ENCODE measurements at regions not wholly inside any gene's neighbourhood (a gene's known extent, or its start where the extent isn't known, plus 50 kb on each side); places are given as distances from the start of the nearest gene placed in this dataset.

DNA sequence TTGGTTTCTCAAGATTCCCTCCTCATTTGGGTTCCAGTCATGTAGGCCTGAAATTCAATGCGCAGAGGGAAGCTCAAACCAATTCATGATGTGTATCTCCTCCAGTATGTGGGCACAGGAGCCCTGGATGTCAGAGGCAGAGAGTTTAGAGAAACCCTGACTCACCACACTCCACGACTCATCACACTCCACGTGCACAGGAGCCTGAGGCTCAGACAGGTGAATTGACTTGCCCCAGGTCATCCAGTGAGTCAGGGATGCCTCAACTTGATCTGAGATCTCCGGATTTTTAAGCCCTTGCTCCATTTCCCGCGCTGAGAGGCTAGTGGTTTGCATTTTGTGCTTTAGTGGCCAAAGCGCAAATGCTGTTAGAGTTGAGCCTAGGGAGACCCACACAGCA, 183.9 kb downstream of the HAPSTR1 start:
- Histone ChIP-seq H3K4me3 (replicated peaks; ENCODE audit: insufficient read depth, low read length) (no peak overlapping the region), H3K27me3 (ENCODE audit: insufficient read depth, poor library complexity, severe bottlenecking) (no peaks in the 10 kb centered on the region), H3K27ac (replicated peaks) (no peak overlapping the region)
- TF ChIP-seq, protein P1, sequence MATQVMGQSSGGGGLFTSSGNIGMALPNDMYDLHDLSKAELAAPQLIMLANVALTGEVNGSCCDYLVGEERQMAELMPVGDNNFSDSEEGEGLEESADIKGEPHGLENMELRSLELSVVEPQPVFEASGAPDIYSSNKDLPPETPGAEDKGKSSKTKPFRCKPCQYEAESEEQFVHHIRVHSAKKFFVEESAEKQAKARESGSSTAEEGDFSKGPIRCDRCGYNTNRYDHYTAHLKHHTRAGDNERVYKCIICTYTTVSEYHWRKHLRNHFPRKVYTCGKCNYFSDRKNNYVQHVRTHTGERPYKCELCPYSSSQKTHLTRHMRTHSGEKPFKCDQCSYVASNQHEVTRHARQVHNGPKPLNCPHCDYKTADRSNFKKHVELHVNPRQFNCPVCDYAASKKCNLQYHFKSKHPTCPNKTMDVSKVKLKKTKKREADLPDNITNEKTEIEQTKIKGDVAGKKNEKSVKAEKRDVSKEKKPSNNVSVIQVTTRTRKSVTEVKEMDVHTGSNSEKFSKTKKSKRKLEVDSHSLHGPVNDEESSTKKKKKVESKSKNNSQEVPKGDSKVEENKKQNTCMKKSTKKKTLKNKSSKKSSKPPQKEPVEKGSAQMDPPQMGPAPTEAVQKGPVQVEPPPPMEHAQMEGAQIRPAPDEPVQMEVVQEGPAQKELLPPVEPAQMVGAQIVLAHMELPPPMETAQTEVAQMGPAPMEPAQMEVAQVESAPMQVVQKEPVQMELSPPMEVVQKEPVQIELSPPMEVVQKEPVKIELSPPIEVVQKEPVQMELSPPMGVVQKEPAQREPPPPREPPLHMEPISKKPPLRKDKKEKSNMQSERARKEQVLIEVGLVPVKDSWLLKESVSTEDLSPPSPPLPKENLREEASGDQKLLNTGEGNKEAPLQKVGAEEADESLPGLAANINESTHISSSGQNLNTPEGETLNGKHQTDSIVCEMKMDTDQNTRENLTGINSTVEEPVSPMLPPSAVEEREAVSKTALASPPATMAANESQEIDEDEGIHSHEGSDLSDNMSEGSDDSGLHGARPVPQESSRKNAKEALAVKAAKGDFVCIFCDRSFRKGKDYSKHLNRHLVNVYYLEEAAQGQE (IDR thresholded peaks at IDR 0.05; ENCODE audit: insufficient replicate concordance, low read depth): no peak
- no peak for TF ChIP-seq POLR2AphosphoS5 (IDR thresholded peaks at IDR 0.05; ENCODE audit: low read depth)
- no peak for TF ChIP-seq GABPA (IDR thresholded peaks at IDR 0.05; ENCODE audit: low read depth)
- TF ChIP-seq SPI1 (IDR thresholded peaks at IDR 0.05; ENCODE audit: borderline replicate concordance, low read depth): no peak
- TF ChIP-seq, protein P2, sequence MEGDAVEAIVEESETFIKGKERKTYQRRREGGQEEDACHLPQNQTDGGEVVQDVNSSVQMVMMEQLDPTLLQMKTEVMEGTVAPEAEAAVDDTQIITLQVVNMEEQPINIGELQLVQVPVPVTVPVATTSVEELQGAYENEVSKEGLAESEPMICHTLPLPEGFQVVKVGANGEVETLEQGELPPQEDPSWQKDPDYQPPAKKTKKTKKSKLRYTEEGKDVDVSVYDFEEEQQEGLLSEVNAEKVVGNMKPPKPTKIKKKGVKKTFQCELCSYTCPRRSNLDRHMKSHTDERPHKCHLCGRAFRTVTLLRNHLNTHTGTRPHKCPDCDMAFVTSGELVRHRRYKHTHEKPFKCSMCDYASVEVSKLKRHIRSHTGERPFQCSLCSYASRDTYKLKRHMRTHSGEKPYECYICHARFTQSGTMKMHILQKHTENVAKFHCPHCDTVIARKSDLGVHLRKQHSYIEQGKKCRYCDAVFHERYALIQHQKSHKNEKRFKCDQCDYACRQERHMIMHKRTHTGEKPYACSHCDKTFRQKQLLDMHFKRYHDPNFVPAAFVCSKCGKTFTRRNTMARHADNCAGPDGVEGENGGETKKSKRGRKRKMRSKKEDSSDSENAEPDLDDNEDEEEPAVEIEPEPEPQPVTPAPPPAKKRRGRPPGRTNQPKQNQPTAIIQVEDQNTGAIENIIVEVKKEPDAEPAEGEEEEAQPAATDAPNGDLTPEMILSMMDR (IDR thresholded peaks at IDR 0.05; ENCODE audit: insufficient read depth, low read length): no peak
- DNase-seq (ENCODE audit: low read depth in 1 of 2, low spot score in 1 of 2): no peak

DNA sequence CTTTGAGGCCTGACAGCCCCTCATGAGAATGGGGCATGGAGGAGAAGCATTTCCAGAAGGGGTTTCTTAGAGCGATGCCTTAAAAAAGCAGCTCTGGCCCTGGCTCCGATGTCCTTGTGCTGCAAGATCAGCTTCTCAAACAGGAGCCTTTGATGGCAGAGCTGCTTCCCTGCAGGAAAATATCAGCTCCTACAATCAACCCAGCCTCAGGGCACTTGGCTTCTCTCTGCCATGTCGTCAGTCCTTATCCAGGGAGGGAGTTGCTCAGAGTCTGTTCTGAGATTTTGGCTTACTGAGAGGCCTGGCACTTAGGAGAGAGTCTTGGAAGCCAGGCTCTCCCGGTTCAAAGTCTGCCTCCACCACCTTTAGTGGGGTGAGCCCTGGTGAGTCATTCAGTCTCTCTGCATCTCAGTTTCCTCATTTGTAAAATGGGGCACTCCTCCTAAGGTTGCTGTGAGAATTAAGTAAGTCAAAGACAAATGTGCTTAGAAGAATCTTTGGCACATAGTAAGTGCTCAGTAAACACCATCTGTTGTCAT, 184.4 kb downstream of the HAPSTR1 start:
- H3K27me3 ChIP-seq (ENCODE audit: insufficient read depth, poor library complexity, severe bottlenecking): no peaks in the 10 kb centered on the region
- no peak overlapping the region for H3K27ac ChIP-seq (replicated peaks)
- no peak for TF ChIP-seq GABPA (IDR thresholded peaks at IDR 0.05; ENCODE audit: low read depth)
- no peak for DNase-seq (ENCODE audit: low read depth in 1 of 2, low spot score in 1 of 2)
- no peak overlapping the region for H3K4me3 ChIP-seq (replicated peaks; ENCODE audit: insufficient read depth, low read length)

DNA sequence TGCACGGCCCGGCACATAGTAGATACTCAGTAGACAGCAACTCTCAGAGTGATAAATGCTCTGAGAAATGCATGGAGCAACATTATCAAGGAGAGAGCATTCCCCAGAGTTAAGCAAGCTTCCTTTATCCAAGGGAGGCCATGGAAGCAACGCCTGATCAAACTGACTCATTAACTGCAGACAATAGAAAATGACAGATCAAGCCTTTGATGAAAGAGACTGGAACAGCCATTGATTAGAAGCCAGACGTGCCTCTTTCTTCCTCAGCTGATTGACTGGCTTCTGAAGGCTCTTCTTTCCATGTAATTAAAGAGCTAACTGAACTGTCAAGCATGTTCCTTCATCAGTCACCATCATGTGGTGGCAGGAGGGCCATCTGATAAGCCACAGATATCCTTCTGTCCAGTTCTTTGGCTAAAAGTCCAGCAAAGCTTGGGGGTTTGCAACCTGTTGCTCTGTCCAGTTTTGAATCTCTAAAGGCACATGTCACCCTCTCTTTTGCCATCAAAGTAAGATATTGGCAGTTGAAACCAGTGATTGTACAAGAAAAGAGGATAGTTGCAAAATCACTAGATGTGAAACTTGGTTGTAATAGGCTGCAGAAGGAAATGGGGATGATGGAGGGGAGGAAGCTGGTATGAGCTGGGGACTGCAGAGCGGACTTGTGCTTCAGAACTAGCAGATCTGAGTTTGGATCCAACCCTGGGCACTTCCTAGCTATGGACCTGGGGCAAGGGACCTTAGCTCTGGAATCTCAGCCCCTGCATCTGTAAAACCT, 188.0 kb downstream of the HAPSTR1 start:
- DNase-seq (ENCODE audit: low read depth in 1 of 2, low spot score in 1 of 2): peak; percentile 56 to 74
- H3K27me3 ChIP-seq (ENCODE audit: insufficient read depth, poor library complexity, severe bottlenecking): no peaks in the 10 kb centered on the region
- no peak overlapping the region for H3K4me3 ChIP-seq (replicated peaks; ENCODE audit: insufficient read depth, low read length)
- H3K27ac ChIP-seq (replicated peaks): peak overlapping the region; percentile 46
- no peak for TF ChIP-seq SPI1 (IDR thresholded peaks at IDR 0.05; ENCODE audit: borderline replicate concordance, low read depth)
- TF ChIP-seq, protein P1 (IDR thresholded peaks at IDR 0.05; ENCODE audit: insufficient replicate concordance, low read depth): no peak
- TF ChIP-seq, protein P2 (IDR thresholded peaks at IDR 0.05; ENCODE audit: insufficient read depth, low read length): no peak
- TF ChIP-seq GABPA (IDR thresholded peaks at IDR 0.05; ENCODE audit: low read depth): no peak
- no peak for TF ChIP-seq POLR2AphosphoS5 (IDR thresholded peaks at IDR 0.05; ENCODE audit: low read depth)

DNA sequence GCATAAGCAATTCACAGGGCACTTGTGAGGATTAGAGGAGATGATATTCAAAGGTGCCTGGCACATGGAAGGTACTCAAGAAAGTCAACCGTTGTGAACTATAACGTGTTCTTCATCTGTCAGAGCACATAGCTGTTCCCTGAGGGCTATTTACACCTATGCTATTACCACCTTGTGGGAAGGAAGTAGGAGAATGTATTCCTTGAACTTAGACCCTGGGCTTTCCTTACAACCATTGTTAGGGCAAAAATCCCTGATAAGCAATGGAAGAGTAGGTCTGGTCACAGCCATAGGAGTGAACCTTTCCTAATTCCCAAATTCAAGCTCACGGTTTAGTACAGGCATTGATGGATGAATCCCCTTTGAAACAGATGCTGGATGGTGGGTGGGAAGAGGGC, 188.6 kb downstream of the HAPSTR1 start:
- TF ChIP-seq GABPA (IDR thresholded peaks at IDR 0.05; ENCODE audit: low read depth): no peak
- TF ChIP-seq SPI1 (IDR thresholded peaks at IDR 0.05; ENCODE audit: borderline replicate concordance, low read depth): no peak
- TF ChIP-seq, protein P2 (IDR thresholded peaks at IDR 0.05; ENCODE audit: insufficient read depth, low read length): no peak
- no peak for TF ChIP-seq POLR2AphosphoS5 (IDR thresholded peaks at IDR 0.05; ENCODE audit: low read depth)
- TF ChIP-seq, protein P1 (IDR thresholded peaks at IDR 0.05; ENCODE audit: insufficient replicate concordance, low read depth): no peak
- no peaks in the 10 kb centered on the region for H3K27me3 ChIP-seq (ENCODE audit: insufficient read depth, poor library complexity, severe bottlenecking)
- no peak for DNase-seq (ENCODE audit: low read depth in 1 of 2, low spot score in 1 of 2)
- H3K27ac ChIP-seq (replicated peaks): no peak overlapping the region
- no peak overlapping the region for H3K4me3 ChIP-seq (replicated peaks; ENCODE audit: insufficient read depth, low read length)
